K562 (cell line): ENCODE measurements at regions not wholly inside any gene's neighbourhood (a gene's known extent, or its start where the extent isn't known, plus 50 kb on each side); places are given as distances from the start of the nearest gene placed in this dataset.

Experiments
- ATF3 ChIP-seq, 2 experiments: fragments of 450-650 bp in 1 of 2; sonication (generic) in 1 of 2; formaldehyde crosslinking in 1 of 2; IDR thresholded peaks in 1 of 2; conservative IDR thresholded peaks in 1 of 2; 2 replicates each; pipeline versions ENCODE4 v1.6.1 to v1.8.1; 2016 to 2023; ENCODE audit warnings: mild to moderate bottlenecking in 2 of 2, moderate library complexity in 2 of 2, inconsistent platforms in 1 of 2, missing genetic modification reagents in 1 of 2
- CTCF ChIP-seq, 3 experiments: IDR thresholded peaks in 2 of 3; conservative IDR thresholded peaks in 1 of 3; 2 replicates each; pipeline ENCODE4 v1.5.1; 2011 to 2012; ENCODE audit warnings: low read length in 3 of 3, mild to moderate bottlenecking in 3 of 3, control low read depth in 2 of 3, improper control_type of control experiment in 1 of 3, inconsistent platforms in 1 of 3, low read depth in 1 of 3, mixed read lengths in 1 of 3, moderate library complexity in 1 of 3; ENCODE audit not compliant: insufficient read depth in 2 of 3
- EZH2 ChIP-seq: IDR thresholded peaks from 2 replicates; pipeline ENCODE4 v1.6.1; 2012; ENCODE audit warnings: low read depth, mild to moderate bottlenecking, inconsistent platforms, low read length, borderline replicate concordance
- FOXK1 ChIP-seq: sonication (generic); formaldehyde crosslinking; IDR thresholded peaks from 2 replicates; pipeline ENCODE4 v1.8.0; 2022; ENCODE audit warnings: missing genetic modification reagents, mild to moderate bottlenecking, borderline replicate concordance
- NCOA1 ChIP-seq: fragments of 450-650 bp; IDR thresholded peaks from 2 replicates; pipeline ENCODE4 v1.6.1; 2016; ENCODE audit warnings: low read depth
- RAD21 ChIP-seq, 2 experiments: fragments of 250-450 bp in 1 of 2; fragments of 450-650 bp in 1 of 2; sonication (Bioruptor Pico) in 1 of 2; formaldehyde crosslinking in 1 of 2; IDR thresholded peaks in 1 of 2; conservative IDR thresholded peaks in 1 of 2; 2 replicates each; pipeline versions ENCODE4 v1.4.0 to v1.8.0; 2020 to 2022; ENCODE audit warnings: mild to moderate bottlenecking in 2 of 2, moderate library complexity in 1 of 2
- SOX6 ChIP-seq: fragments of 450-650 bp; IDR thresholded peaks from 2 replicates; pipeline ENCODE4 v1.6.1; 2014; ENCODE audit warnings: mild to moderate bottlenecking
- ZNF3 ChIP-seq: fragments of 250-450 bp; sonication (Bioruptor Pico); IDR thresholded peaks from 2 replicates; pipeline ENCODE4 v1.5.0; 2021; ENCODE audit warnings: mild to moderate bottlenecking, moderate library complexity
- ZNF79 ChIP-seq: fragments of 250-450 bp; sonication (Bioruptor Pico); IDR thresholded peaks from 2 replicates; pipeline ENCODE4 v1.4.0; 2020; ENCODE audit warnings: low read depth, mild to moderate bottlenecking, moderate library complexity
- TF ChIP-seq, protein P1 (sequence below), 2 experiments: fragments of 450-650 bp in 1 of 2; sonication (generic) in 1 of 2; formaldehyde crosslinking; conservative IDR thresholded peaks; 2 replicates each; pipeline versions ENCODE4 v1.4.0 to v1.8.1; 2020 to 2022; ENCODE audit warnings: mild to moderate bottlenecking in 1 of 2, missing genetic modification reagents in 1 of 2

GRCh38 chr21:35135481-35135880 is 86.4 kb upstream of the RUNX1 start:
- TF ChIP-seq ZNF3 (CRISPR knock-in tag) (no peak), ATF3 (IDR thresholded peaks at IDR 0.05) (no peak), ATF3 (CRISPR knock-in tag; conservative IDR thresholded peaks at IDR 0.05) (no peak), CTCF (IDR thresholded peaks at IDR 0.05 in 2 of 3, conservative IDR thresholded peaks at IDR 0.05 in 1 of 3; ENCODE audit: insufficient read depth in 2 of 3, low read depth in 1 of 3, low read length in 3 of 3) (no peak), FOXK1 (no peak), EZH2 (no peak), NCOA1 (no peak), SOX6 (no peak), RAD21 (CRISPR knock-in tag; conservative IDR thresholded peaks at IDR 0.05 in 1 of 2, IDR thresholded peaks at IDR 0.05 in 1 of 2) (no peak), ZNF79 (CRISPR knock-in tag) (no peak)
- TF ChIP-seq, protein P1, sequence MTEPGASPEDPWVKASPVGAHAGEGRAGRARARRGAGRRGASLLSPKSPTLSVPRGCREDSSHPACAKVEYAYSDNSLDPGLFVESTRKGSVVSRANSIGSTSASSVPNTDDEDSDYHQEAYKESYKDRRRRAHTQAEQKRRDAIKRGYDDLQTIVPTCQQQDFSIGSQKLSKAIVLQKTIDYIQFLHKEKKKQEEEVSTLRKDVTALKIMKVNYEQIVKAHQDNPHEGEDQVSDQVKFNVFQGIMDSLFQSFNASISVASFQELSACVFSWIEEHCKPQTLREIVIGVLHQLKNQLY (CRISPR knock-in tag; conservative IDR thresholded peaks at IDR 0.05), result no peak
